ENCODE measurements at regions not wholly inside any gene's neighbourhood (a gene's known extent, or its start where the extent isn't known, plus 50 kb on each side); places are given as distances from the start of the nearest gene placed in this dataset.
A peak's percentile ranks its signal among the peaks of the same experiment; 100 is the strongest.
"Not testable (repeated sequence)": the region's sequence is repeated elsewhere in the genome, so short reads cannot be mapped to it uniquely, and the experiment has no call there.

DNA sequence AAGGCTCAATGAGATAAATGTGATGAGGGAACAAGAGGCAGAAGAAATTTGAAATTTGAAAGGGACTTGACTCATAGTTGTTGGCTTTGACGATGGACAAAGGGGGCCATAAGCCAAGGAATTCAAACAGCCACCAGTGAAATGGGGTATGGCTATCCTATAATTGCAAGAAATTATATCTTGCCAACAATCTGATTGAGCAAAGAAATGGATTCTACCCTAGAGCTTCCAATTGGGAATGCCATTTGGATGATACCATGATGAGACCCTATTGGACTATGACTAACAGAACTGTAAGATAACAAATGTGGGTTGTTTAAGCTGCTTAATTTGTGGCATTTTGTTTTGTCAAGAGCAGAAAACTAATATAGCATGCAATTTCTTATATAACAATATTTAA is 270.1 kb upstream of the ARSJ start:
- DNase-seq (ENCODE audit: low spot score): no peak

DNA sequence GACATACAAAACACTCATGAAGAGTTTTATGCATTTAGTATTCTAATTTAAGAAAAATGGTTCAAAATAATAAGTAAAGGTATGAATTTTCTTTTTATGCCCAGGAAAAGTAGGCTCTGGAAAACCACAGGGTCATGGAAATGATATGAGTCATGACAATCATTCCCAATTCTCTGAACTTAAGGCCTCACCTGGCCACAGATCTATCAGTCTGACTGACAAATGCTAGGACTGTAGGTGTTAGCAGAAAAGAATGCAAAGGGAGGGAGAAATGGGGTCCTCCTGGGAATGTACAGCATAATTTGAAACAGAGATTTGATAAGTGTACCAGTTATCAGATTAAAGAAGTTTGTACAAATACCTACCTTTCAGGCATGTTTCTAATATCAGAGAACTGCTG is 270.5 kb upstream of the ARSJ start:
- DNase-seq (ENCODE audit: low spot score): no peak

DNA sequence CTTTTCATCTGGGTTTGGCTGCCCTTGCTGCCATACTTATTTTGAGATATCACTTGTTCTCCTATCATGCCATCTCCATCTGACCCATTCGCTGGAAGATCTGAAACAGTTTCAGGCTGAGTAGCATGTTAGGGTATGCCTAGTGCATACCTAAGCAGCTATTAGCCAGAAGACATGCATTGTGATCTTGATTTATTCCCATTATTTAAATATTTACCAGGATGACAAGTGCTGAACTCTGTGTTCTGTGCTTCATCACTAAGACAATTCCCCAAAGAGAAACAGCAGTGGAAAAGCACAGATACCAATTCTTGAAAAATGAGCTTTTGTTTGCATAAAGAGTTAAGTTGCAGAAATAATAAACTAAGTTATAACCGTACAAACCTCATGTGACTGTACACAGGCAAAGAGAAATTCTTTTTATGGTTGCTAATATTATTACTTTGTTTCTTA is 271.0 kb upstream of the ARSJ start:
- no peak for DNase-seq (ENCODE audit: low spot score)

DNA sequence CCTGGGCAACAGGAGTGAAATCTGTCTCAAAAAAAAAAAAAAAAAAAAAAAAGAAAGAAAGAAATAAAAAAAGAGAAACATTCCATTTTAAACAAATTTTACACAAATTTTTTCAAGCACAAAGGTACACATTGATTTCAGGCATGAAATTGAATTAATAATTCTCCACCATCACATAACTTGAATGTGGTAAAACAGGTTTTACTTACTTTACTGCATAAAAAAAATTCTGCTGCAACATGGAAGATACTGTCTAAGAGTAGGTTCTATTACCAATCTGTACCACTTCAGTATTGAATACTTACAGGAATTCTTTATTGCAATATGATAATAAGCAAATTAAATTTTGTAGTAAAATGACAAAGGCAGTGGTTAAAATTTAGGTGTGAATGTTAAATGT is 271.6 kb upstream of the ARSJ start:
- no peak for DNase-seq (ENCODE audit: low spot score)

DNA sequence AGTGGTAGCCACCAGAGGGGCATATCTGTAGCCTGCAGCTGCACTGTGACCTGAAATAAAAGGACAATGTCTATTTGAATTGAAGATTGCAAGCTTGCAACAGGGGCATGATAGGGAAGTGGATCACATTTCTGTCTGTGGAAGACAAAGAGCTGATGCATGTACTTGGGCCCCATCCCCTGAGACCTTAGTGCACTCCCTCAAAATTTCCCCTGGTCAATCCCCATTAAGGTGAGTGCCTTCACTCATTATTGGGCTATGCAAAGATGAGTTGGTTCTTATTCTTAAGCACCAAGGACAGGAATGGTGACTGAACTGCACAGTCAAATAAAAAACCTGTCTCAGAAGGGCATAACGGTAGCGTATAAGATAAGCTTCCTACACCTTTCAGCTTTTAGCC is 273.1 kb upstream of the ARSJ start:
- DNase-seq (ENCODE audit: low spot score): no peak

DNA sequence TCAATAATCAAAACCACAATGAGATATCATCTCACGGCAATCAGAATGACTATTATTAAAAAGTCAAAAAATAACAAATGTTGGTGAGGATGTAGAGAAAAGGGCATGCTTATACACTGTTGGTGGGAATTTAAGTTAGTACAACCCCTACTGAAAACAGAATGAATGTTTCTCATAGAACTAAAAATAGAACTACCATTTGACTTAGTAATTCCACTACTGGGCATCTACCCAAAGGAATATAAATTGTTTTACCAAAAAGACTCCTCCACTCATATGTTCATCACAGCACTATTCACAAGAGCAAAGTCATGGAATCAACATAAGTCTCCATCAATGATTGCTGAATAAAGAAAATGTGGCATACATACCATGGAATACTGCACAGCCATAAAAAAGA is 278.1 kb upstream of the ARSJ start:
- DNase-seq (ENCODE audit: low spot score): no peak

DNA sequence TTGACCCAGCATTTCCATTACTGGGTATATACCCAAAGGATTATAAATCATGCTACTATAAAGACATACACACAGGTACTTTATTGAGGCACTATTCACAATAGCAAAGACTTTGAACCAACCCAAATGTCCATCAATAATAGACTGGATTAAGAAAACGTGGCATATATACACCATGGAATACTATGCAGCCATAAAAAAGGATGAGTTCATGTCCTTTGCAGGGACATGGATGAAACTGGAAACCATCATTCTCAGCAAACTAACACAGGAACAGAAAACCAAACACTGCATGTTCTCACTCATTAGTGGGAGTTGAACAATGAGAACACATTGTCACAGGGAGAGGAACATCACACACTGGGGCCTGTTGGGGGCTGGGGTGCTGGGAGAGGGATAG is 283.0 kb upstream of the ARSJ start:
- DNase-seq (ENCODE audit: low spot score): not testable (repeated sequence)

DNA sequence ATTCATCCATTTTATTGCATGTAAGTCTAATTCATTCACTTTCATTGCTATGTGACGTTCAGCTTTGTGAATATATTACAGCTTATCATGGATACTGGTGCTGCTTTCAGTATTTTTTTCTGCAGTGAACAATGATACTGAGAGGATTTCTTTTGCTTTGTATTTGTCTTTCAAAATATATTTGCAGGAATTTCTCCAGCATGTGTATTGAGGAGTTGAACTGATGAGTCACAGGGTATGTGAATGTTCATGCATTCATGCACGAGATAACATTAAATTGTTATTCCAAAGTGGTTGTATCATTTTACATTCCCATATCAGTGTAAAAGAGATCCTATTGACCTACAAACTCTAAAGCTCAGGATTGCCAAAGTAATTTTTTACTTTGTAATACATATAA is 283.8 kb upstream of the ARSJ start:
- no peak for DNase-seq (ENCODE audit: low spot score)

DNA sequence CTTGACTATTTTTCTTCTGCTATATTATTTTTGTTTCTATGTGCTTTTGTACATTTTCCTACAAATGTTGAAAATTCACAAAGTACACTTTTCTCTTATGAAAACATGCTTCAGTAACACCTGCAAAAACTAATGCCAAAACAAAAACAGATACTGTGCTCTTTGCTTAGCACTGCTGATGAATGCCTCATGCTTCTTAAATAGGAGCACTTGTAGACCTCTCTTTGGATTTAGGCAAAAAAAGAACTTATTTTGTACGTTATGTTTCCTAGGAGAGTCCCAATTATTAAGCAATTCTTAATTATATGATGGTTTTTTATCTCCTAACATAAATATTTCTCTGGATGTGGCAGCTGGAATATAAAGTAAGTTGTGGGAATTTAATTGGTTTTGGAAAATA is 285.0 kb upstream of the ARSJ start:
- no peak for DNase-seq (ENCODE audit: low spot score)

DNA sequence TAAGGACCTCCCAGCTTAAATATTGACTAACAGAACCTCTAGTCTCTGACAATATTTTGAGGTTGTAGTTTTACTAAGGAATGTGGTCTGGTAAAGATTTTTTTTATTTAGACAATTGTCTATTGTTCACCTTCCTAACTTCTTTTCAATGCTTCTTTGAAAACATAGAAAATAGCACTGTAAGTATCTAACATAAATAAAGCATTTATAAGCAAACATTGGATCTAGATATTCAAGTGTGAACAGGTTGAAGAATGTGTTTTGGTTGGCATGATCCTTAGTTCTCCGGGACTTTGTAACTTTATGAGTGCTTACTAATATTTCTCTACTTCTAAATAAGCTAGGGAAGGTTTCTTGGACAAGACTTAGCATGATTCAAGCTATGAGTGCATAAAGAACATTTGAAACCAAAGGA is 285.4 kb upstream of the ARSJ start:
- no peak for DNase-seq (ENCODE audit: low spot score)

DNA sequence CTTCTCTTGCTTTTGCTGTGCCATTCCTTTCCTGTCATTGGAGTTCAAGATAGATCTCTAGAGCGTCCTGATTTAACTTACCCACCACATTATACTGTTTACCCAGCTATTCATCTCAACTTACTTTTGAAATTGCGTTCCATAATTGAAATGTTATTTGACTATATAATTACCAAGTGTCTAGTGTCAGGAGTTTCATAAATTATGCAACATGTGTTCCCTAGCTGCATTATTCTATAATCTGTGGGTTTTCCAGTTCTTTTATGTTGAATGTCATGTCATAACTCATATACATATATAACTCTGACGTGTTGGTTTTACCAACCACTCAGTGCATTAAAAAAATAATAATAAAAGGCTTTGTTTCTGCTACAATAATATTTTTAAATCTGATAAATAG is 285.9 kb upstream of the ARSJ start:
- DNase-seq (ENCODE audit: low spot score): no peak

DNA sequence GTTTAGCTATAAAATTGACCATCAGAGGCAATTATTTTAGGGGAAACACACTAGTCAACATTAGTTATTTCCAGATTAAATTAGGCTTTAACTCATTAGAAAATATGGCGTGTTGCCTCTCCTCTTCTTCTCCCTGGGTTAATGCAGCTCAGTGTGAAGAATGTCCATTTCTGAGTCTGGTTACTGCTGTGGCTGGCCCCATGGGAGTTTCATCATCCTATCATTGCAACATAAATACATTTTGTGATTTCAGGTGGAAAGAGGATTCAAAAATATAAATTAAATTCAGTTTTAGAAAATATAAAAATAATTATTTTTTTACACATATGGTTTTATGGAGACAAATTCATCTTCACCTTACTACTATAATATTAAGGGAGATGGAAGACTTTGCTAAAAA is 288.5 kb upstream of the ARSJ start:
- DNase-seq (ENCODE audit: low spot score): no peak

DNA sequence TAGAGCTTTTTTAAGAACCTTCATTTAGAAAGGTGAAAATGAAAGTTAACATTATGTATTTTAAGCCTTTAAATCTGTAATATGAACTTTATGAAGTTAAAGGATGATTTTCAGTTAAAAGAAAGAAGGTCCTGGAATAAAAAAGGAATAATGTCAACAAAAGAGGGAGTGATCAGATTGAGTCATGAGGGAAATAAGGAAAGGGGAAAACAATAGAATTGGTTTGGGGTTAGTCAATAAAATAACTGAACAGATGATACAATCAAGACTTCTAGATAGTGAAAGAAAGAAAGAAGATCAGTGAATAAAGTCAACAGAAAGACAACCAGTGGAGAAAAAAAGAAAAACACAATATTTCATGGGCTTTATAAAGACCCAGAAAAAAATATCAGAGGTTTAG is 291.6 kb upstream of the ARSJ start:
- no peak for DNase-seq (ENCODE audit: low spot score)

DNA sequence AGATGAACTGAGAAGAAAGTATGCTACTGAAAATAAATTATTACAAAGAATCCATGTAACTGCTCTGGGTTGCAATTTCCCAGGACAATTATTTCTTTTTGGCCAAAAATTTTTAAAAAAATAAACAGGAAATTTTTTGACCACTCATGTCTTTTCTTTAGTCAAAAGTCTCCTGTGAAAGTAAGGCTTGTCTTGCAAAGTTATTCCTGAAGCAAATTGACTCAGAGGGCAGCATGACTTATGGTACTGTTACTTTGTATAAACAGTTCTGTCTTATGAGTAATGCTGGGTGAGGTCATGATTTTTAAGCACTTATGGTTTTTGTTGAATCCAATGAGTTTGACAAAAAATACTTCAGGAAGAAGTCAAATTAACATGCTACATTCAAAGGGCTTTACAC is 292.8 kb upstream of the ARSJ start:
- DNase-seq (ENCODE audit: low spot score): peak; percentile 92

DNA sequence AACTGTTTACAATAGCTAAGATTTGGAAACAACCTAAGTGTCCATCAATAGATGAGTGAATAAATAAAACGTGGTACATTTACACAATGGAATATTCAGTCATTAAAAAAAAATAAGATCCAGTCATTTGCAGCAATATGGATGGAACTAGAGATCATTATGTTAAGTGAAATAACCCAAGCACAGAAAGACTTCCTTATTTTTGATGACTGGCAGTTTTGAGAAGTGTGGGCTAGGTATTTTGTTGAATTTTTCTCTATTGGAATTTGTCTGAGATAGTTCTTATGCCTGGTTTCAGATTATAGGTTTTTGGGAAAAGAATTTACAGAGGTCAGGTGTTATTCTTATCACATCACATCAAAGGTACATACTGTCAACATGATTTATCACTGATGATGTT is 293.8 kb upstream of the ARSJ start:
- no peak for DNase-seq (ENCODE audit: low spot score)

DNA sequence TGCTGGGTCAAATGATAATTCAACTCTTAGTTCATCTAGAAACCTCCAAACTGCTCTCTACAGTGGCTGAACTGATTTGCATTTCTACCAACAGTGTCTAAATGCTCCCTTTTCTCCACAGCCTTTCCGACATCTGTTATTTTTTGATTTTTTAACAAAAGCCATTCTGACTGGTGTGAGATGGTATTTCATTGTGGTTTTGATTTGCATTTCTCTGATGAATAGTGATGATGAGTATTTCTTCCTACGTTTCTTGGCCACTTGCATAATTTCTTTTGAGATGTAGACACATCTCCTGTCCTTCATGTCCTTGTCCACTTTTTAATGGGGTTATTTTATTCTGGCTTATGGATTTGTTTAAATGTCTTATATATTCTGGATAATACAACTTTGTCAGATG is 298.2 kb upstream of the ARSJ start:
- no peak for DNase-seq (ENCODE audit: low spot score)

DNA sequence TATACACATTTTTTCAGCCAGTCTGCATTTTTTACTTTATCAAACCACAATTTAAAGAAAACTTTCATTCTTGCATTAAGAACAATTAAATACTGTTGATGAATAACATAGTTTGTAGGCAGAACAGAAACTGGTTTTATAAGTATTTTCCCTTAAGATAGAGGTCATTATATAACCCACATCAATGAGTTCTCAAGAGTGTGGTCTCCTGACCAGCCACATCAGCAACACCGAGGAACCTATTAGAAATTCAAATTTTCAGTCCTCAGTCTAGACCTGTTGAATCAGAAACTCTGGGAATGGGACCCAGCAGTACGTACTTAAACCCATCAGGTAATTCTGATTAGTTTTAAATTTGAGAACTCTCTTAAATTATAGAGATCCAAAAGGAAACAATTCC is 299.6 kb upstream of the ARSJ start:
- DNase-seq (ENCODE audit: low spot score): no peak

DNA sequence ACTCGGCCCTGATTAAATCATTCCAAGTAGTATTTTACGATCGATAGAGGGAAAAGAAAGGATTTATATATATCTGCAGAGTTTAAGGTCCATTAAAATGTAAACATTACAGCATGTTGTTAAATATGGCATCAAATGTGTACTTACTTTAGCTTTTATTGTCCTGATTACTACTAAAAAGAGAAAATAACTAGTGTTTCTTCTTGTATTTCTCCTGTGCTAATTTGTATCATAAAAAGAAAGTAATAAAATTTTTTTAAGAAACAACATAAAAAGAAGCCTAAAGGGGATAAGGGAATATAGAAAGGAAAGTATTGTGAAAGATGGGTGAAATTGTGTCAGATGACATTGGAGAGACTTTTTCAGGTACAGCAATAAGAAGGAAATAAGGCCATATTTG is 300.3 kb upstream of the ARSJ start:
- DNase-seq (ENCODE audit: low spot score): no peak

DNA sequence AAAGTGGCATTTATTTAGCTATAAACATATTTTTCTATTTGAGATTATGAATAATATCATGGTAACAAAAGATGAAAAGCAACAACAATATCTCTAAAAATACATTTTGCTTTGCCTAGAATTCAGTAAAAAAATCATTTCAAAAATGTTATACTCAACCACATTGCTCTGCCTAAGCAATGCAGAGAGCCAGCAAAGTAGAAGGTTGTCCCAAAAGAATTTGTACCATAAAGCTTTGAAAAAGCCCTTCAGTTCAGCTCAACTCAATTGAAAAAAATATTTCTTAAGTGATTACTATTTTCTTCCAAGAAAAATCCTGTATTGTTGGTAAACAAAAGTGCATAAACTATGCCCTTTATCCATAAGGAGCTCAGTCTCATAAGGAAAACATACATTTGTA is 301.2 kb upstream of the ARSJ start:
- DNase-seq (ENCODE audit: low spot score): no peak

DNA sequence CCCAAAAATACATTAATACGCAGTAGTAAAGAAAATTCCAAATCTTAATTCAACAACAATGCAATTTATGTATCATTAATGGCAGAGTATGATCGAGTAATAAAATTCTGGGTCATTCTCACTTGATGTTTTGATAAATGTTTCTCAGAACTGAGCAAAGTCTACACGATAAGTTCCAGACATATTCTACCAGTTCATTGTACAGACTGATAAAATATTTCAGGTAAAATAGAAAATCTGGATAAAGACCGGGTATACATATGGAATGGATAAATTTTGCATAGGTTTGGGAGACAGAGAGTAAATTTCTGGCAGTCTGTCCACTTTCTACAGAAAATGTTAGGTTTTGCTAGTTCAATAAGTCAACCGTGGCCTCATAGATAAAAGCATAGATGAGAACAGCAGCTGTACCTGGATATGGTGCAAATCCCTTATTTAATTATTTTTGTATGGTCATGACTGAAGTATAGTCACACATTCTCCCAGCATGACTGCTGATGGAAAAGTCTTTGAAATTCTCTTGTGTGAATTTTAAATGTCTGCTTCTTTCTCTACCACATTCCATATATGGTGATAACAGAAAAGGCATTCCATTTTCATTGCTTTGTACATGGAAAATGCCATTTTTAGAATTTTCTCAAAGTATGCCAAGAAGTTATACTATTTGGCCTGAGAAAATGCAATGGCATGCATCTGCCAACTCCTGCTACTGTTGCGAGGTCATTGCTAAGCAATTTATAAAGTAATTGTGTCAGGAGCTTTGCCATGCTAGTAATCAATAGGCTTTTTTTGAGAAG is 301.9 kb upstream of the ARSJ start:
- no peak for DNase-seq (ENCODE audit: low spot score)

DNA sequence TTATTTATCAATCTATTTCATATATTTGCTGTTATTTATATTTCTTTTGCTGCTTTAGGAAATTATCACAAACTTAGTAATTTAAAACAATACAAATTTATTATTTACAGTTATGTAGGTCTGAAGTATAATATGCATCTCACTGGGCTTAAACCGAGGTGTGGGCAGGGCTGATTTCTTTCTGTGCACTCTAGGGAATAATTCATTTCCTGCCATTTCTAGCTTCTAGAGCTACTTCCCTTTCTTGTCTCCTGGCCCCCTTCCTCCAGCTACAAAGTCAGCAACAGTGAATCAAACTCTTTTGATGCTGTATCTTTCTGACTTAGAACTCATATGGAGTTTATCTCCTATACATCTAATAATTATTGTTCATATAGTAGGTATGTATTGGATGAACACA is 303.5 kb upstream of the ARSJ start:
- DNase-seq (ENCODE audit: low spot score): no peak

DNA sequence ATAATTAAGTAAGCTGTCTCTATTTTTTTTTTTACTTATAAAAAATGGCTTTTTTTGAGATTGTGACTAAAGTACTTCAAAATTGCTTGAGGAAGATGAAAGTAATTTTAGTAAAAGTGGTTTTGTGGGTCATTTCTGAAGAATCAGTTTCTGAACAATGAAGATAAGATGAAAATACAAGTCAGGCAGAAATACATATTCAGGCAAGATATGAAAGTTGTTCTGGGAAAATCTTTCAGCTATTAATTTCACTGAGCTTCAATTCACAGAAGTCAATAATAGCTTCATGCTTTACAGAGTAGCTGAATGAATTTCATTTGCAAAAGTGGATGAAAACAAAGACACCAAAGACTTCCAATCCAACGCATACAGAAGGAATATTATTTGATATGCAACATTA is 305.2 kb upstream of the ARSJ start:
- no peak for DNase-seq (ENCODE audit: low spot score)

DNA sequence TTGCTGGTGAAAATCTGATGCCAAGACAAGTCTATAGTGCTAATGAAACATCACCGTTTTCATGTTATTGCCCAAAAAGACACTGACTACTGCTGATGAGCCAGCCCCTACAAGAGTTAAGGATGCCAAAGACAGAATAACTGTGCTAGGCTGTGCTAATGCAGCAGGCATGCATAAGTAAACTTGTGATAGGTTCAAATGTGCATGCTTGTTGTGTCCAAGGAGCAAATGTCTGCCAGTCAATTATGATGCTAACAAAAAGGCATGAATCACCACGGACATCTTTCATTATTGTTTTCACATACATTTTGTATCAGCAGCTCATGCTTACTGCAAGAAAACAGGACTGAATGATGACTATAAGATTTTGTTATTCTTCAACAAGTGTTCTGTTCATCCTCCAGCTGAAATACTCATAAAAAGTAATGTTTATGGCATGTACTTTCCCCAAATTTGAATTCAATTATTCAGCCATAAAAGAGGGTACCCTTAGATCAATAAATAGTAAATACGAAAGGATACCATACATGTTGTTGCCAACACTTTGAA is 306.9 kb upstream of the ARSJ start:
- no peak for DNase-seq (ENCODE audit: low spot score)

DNA sequence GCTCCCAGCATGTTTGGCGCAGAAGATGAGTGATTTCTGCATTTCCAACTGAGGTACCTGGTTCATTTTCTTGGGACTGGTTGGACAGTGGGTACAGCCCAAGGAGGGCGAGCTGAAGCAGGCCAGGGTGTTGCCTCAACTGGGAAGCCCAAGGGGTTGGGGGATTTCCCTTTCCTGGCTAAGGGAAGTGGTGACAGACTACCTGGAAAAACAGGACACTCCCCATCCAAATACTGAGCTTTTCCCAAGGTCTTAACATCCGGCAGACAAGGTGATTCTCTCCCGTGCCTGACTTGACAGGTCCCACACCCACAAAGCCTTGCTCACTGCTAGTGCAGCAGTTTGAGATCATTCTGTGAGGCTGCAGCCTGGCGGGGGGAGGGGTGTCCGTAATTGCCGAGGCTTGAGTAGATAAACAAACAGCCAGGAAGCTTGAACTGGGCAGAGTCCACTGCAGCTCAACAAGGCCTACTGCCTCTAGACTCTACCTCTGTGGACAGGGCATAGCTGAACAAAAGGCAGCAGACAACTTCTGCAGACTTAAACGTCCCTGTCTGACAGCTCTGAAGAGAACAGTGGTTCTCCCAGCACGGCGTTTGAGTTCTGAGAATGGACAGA is 307.7 kb upstream of the ARSJ start:
- DNase-seq (ENCODE audit: low spot score): no peak
